ENCODE measurements at regions not wholly inside any gene's neighbourhood (a gene's known extent, or its start where the extent isn't known, plus 50 kb on each side); places are given as distances from the start of the nearest gene placed in this dataset.

DNA sequence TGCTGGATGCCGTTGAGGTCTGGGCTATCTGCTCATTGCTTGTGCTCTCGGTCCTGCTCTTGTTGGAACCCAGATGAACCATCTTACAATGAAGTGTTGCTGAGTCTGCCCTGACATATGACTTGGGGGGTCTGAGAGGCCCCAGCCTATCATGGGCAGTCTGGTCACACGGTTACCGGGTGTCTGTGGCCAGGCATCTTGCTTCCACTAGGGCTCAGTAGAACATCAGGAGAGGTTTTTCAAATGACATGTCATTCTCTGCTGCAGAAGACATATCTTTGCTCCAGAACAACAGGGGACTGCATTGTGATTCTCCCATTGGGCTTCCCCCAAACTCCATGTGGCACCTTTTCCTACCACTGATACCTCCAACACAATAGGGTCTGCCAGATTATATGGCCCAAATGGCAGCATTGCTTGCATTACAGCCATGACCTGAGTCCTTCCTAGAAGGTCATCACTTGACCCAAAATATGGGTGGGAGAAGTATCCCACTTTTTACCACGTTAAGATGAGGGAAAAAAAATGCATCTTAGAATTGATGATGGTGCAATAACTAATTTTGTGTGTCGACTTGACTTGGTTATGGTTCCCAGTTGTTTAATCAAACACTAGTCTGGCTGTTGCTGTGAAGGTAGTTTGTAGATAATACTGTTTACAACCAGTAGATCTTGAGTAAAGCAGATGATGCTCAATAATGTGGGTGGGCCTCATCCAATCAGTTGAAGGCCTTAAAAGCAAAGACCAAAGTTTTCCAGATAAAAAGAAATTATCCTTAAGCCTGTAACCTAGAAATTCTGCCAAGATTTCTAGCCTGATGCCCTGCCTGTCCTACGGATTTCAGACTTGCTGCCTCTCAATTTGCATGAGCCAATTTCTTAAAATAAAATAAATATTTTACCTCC is 241.0 kb downstream of the QKI start:
- intact Hi-C loops (cut with micrococcal nuclease; ENCODE audit: unreplicated experiment): no loop called here
- CTCF ChIA-PET: no interaction called here
- no peak overlapping the region for H3K4me3 Mint-ChIP-seq (ENCODE audit: low read depth, unreplicated experiment)
- H3K4me1 Mint-ChIP-seq (ENCODE audit: low read depth, unreplicated experiment): no peaks in the 10 kb centered on the region
- BruUV-seq (replicated peaks): no TSS peak
- H3K27me3 Mint-ChIP-seq (ENCODE audit: unreplicated experiment): peaks cover 28% of the 10 kb centered on the region
- peaks cover 2% of the 10 kb centered on the region for H3K9me3 Mint-ChIP-seq (ENCODE audit: low read depth, unreplicated experiment)
- no peak overlapping the region for H3K27ac Mint-ChIP-seq (ENCODE audit: unreplicated experiment)
- TF ChIP-seq, protein P1, sequence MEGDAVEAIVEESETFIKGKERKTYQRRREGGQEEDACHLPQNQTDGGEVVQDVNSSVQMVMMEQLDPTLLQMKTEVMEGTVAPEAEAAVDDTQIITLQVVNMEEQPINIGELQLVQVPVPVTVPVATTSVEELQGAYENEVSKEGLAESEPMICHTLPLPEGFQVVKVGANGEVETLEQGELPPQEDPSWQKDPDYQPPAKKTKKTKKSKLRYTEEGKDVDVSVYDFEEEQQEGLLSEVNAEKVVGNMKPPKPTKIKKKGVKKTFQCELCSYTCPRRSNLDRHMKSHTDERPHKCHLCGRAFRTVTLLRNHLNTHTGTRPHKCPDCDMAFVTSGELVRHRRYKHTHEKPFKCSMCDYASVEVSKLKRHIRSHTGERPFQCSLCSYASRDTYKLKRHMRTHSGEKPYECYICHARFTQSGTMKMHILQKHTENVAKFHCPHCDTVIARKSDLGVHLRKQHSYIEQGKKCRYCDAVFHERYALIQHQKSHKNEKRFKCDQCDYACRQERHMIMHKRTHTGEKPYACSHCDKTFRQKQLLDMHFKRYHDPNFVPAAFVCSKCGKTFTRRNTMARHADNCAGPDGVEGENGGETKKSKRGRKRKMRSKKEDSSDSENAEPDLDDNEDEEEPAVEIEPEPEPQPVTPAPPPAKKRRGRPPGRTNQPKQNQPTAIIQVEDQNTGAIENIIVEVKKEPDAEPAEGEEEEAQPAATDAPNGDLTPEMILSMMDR (IDR thresholded peaks at IDR 0.05; ENCODE audit: unreplicated experiment): no peak
- no peaks in the 10 kb centered on the region for H3K36me3 Mint-ChIP-seq (ENCODE audit: insufficient read depth, unreplicated experiment)
- no peak for DNase-seq

DNA sequence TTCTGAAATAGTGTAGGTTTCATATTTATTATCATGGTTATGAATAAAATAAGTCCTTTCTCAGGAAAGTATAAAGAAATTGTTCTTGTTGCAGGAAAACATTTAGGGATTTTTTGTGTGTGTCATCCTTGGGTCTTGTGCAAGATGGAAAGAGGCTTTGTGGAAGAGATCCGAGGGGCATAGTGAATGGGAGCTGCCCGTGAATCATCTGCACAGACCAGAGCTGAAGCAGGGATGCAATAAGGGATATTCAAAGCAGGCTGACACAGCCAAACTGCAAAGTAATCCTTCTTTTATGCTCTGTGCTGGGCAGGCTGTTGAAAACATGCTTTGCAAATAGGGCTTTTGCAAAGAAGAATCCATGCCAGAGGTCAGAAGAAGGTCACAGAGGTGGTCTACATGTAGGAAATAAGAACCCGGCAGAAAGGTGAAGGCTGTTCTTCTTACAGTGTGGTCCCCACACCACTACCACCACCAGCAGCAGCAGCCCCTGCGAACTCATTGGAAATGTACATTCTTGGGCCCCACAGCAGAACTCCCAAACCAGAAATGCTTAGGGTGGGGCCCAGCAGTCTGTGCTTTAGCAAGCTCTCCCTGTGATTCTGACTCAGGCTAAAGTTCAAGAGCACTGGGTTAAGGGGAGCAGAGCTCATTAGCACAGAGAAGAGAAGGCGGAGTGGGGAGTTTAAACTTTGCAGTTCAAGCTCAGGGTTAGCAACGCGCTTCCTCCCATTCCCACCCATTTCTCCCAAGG is 237.6 kb downstream of the QKI start:
- peaks cover 2% of the 10 kb centered on the region for H3K9me3 Mint-ChIP-seq (ENCODE audit: low read depth, unreplicated experiment)
- H3K4me3 Mint-ChIP-seq (ENCODE audit: low read depth, unreplicated experiment): no peak overlapping the region
- no peak for DNase-seq
- no peaks in the 10 kb centered on the region for H3K4me1 Mint-ChIP-seq (ENCODE audit: low read depth, unreplicated experiment)
- intact Hi-C loops (cut with micrococcal nuclease; ENCODE audit: unreplicated experiment): no loop called here
- CTCF ChIA-PET: interaction anchor here (0.6 kb wide), 1 partner anchor 19 kb away, joined by 5 read pairs; no protein-coding TSS in a partner anchor
- no peak overlapping the region for H3K27ac Mint-ChIP-seq (ENCODE audit: unreplicated experiment)
- TF ChIP-seq, protein P1 (IDR thresholded peaks at IDR 0.05; ENCODE audit: unreplicated experiment): no peak
- no peaks in the 10 kb centered on the region for H3K36me3 Mint-ChIP-seq (ENCODE audit: insufficient read depth, unreplicated experiment)
- H3K27me3 Mint-ChIP-seq (ENCODE audit: unreplicated experiment): peaks cover under 1% of the 10 kb centered on the region
- no TSS peak for BruUV-seq (replicated peaks)

DNA sequence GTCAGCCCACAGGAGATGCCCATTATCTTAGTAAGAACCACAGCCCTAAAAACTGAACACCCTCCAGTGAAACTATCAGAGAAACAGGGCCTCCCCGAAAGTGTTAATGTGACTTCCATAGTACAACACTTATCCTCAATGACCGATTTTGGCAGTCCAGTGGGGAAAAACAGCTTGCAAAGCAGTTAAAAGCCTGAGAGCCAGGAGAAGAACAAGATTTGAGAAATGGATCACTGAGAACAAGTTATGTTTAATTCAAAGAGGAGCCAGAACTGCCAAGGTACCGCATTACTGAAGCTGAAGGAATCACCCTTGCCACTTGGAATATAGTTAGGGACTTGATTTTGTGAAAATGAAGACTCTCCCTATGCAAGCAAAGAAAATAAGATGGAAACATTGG is 236.9 kb downstream of the QKI start:
- intact Hi-C loops (cut with micrococcal nuclease; ENCODE audit: unreplicated experiment): no loop called here
- TF ChIP-seq, protein P1 (IDR thresholded peaks at IDR 0.05; ENCODE audit: unreplicated experiment): no peak
- CTCF ChIA-PET: no interaction called here
- Mint-ChIP-seq H3K27ac (ENCODE audit: unreplicated experiment) (no peak overlapping the region), H3K9me3 (ENCODE audit: low read depth, unreplicated experiment) (peaks cover 2% of the 10 kb centered on the region), H3K4me3 (ENCODE audit: low read depth, unreplicated experiment) (no peak overlapping the region), H3K36me3 (ENCODE audit: insufficient read depth, unreplicated experiment) (no peaks in the 10 kb centered on the region), H3K4me1 (ENCODE audit: low read depth, unreplicated experiment) (no peaks in the 10 kb centered on the region), H3K27me3 (ENCODE audit: unreplicated experiment) (peaks cover 7% of the 10 kb centered on the region)
- no peak for DNase-seq
- BruUV-seq (replicated peaks): no TSS peak

DNA sequence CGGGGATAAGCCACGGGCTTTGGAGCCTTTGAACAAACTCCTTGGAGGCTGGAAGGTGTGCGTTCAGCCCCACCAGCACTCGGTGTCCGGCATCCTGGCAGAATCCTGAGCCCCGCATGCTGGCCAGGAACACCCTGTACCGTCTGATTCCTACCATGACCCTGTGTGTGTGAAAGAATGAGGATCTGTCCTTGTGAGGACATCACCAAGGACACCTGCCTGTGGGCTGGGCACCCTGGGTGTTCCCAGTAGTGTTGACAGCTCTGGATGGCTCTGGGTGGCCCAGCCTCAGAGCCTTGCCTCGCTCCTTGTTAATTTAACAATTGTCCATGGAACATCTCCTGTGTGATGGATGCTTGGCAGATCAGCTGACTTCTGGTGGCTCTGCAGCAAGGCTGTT is 234.3 kb downstream of the QKI start:
- TF ChIP-seq, protein P1 (IDR thresholded peaks at IDR 0.05; ENCODE audit: unreplicated experiment): no peak
- no TSS peak for BruUV-seq (replicated peaks)
- Mint-ChIP-seq H3K4me3 (ENCODE audit: low read depth, unreplicated experiment) (no peak overlapping the region), H3K9me3 (ENCODE audit: low read depth, unreplicated experiment) (no peaks in the 10 kb centered on the region), H3K27me3 (ENCODE audit: unreplicated experiment) (peaks cover 13% of the 10 kb centered on the region), H3K4me1 (ENCODE audit: low read depth, unreplicated experiment) (no peaks in the 10 kb centered on the region), H3K36me3 (ENCODE audit: insufficient read depth, unreplicated experiment) (no peaks in the 10 kb centered on the region), H3K27ac (ENCODE audit: unreplicated experiment) (no peak overlapping the region)
- DNase-seq: no peak
- CTCF ChIA-PET: no interaction called here
- intact Hi-C loops (cut with micrococcal nuclease; ENCODE audit: unreplicated experiment): no loop called here
